ENCODE measurements at regions not wholly inside any gene's neighbourhood (a gene's known extent, or its start where the extent isn't known, plus 50 kb on each side); places are given as distances from the start of the nearest gene placed in this dataset.

GRCh38 chr6:97405818-97406409, 122.9 kb upstream of the MMS22L start:
- no peaks in the 10 kb centered on the region for H3K9me3 ChIP-seq
- H3K27ac ChIP-seq: no peak overlapping the region
- WGBS, 2 donors: 74 to 81% methylated on average over 3 of the region's 3 CpGs
- H3K4me3 ChIP-seq: no peak overlapping the region
- no peaks in the 10 kb centered on the region for H3K36me3 ChIP-seq (ENCODE audit: low read depth, missing control alignments)
- no peak for TF ChIP-seq CTCF (IDR thresholded peaks at IDR 0.05)
- TF ChIP-seq POLR2A (IDR thresholded peaks at IDR 0.05): no peak
- intact Hi-C loops (cut with DNase I; ENCODE audit: low total_unique reads): no loop called here
- no peaks in the 10 kb centered on the region for H3K4me1 ChIP-seq
- H3K27me3 ChIP-seq: no peaks in the 10 kb centered on the region
- DNase-seq: no peak

- H3K27ac ChIP-seq: no peak overlapping the region
- no peaks in the 10 kb centered on the region for H3K9me3 ChIP-seq
- no peaks in the 10 kb centered on the region for H3K27me3 ChIP-seq
- intact Hi-C loops (cut with DNase I; ENCODE audit: low total_unique reads): no loop called here
- DNase-seq: no peak
- no peak overlapping the region for H3K4me3 ChIP-seq
- no peaks in the 10 kb centered on the region for H3K36me3 ChIP-seq (ENCODE audit: low read depth, missing control alignments)
- no peaks in the 10 kb centered on the region for H3K4me1 ChIP-seq
- no peak for TF ChIP-seq POLR2A (IDR thresholded peaks at IDR 0.05)
- no peak for TF ChIP-seq CTCF (IDR thresholded peaks at IDR 0.05)
- WGBS, 2 donors: 80 to 82% methylated on average over 1 of the region's 1 CpG
These were observed 123.6 kb upstream of the MMS22L start for GRCh38 chr6:97406633-97407032.

- Histone ChIP-seq H3K27me3 (no peaks in the 10 kb centered on the region), H3K4me3 (no peak overlapping the region), H3K36me3 (ENCODE audit: low read depth, missing control alignments) (no peaks in the 10 kb centered on the region), H3K4me1 (no peaks in the 10 kb centered on the region), H3K9me3 (no peaks in the 10 kb centered on the region), H3K27ac (no peak overlapping the region)
- no peak for DNase-seq
- TF ChIP-seq CTCF (IDR thresholded peaks at IDR 0.05) (no peak), POLR2A (IDR thresholded peaks at IDR 0.05) (no peak)
- intact Hi-C loops (cut with DNase I; ENCODE audit: low total_unique reads): no loop called here
- WGBS, 2 donors: 53 to 69% methylated on average over 2 of the region's 2 CpGs
These were observed 128.6 kb upstream of the MMS22L start for GRCh38 chr6:97411610-97412009.

GRCh38 chr6:97412511-97412910, 129.5 kb upstream of the MMS22L start:
- Histone ChIP-seq H3K27ac (no peak overlapping the region), H3K4me1 (no peaks in the 10 kb centered on the region), H3K36me3 (ENCODE audit: low read depth, missing control alignments) (no peaks in the 10 kb centered on the region), H3K4me3 (no peak overlapping the region), H3K27me3 (no peaks in the 10 kb centered on the region), H3K9me3 (no peaks in the 10 kb centered on the region)
- WGBS, 2 donors: 62 to 86% methylated on average over 1 of the region's 1 CpG
- DNase-seq: no peak
- no peak for TF ChIP-seq CTCF (IDR thresholded peaks at IDR 0.05)
- no peak for TF ChIP-seq POLR2A (IDR thresholded peaks at IDR 0.05)
- intact Hi-C loops (cut with DNase I; ENCODE audit: low total_unique reads): no loop called here

GRCh38 chr6:97422171-97422570, 139.2 kb upstream of the MMS22L start:
- intact Hi-C loops (cut with DNase I; ENCODE audit: low total_unique reads): no loop called here
- H3K36me3 ChIP-seq (ENCODE audit: low read depth, missing control alignments): no peaks in the 10 kb centered on the region
- WGBS, 2 donors: 60 to 62% methylated on average over 1 of the region's 1 CpG
- H3K4me1 ChIP-seq: no peaks in the 10 kb centered on the region
- TF ChIP-seq CTCF (IDR thresholded peaks at IDR 0.05): no peak
- TF ChIP-seq POLR2A (IDR thresholded peaks at IDR 0.05): no peak
- no peak overlapping the region for H3K4me3 ChIP-seq
- DNase-seq: no peak
- H3K9me3 ChIP-seq: no peaks in the 10 kb centered on the region
- H3K27ac ChIP-seq: no peak overlapping the region
- H3K27me3 ChIP-seq: no peaks in the 10 kb centered on the region

All from testis (tissue), 2 donors.